GM23248 (cell line): ENCODE measurements at regions not wholly inside any gene's neighbourhood (a gene's known extent, or its start where the extent isn't known, plus 50 kb on each side); places are given as distances from the start of the nearest gene placed in this dataset.

ENCODE experiments used
- EZH2 ChIP-seq: fragments of 200-600 bp; sonication (generic); IDR thresholded peaks from 2 replicates; pipeline ENCODE4 v1.6.1; 2018; ENCODE audit warnings: antibody characterized with exemption, mild to moderate bottlenecking; ENCODE audit not compliant: insufficient read depth, poor library complexity, severe bottlenecking
- EZH2phosphoT487 ChIP-seq: fragments of 200-600 bp; sonication (generic); IDR thresholded peaks from 2 replicates; pipeline ENCODE4 v1.6.1; 2018; ENCODE audit warnings: antibody characterized with exemption, moderate library complexity, mild to moderate bottlenecking, low read depth; ENCODE audit not compliant: insufficient read depth

DNA sequence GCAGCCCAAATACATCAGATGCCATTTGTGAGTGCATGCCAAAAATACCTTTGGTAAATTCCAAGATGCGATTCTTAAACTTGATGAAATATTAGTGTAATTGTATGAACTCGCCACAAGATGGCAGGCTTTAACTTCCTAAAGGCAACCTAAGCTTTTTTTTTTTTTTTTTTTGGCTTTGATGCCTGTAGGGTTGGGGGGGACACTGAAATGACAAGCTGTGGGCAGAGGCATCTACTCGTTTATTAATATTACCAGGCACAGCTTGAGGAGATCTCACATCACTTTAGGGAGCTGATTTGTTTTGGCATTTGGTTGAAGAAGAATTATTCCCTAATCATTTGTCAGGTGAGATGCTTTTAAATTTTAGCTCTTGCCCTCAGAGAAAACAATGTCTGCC, 126.7 kb upstream of the CCDC196 start:
- no peak for TF ChIP-seq EZH2phosphoT487
- no peak for TF ChIP-seq EZH2
